Testis (tissue), 2 donors: ENCODE measurements at regions not wholly inside any gene's neighbourhood (a gene's known extent, or its start where the extent isn't known, plus 50 kb on each side); places are given as distances from the start of the nearest gene placed in this dataset.

Source experiments
- DNase-seq: peaks from one replicate; pipeline ENCODE4 v3.0.0-alpha.2; 2019
- H3K27ac ChIP-seq, 2 donors: fragments of 200-600 bp; sonication (generic); one replicate each; pipeline ENCODE4 v1.5.1; 2019
- H3K27me3 ChIP-seq: fragments of 200-600 bp; sonication (generic); one replicate; pipeline ENCODE4 v1.5.1; 2019
- H3K36me3 ChIP-seq: fragments of 200-600 bp; sonication (generic); one replicate; pipeline ENCODE4 v1.5.1; 2017; ENCODE audit warnings: low read depth; ENCODE audit errors: missing control alignments
- H3K4me1 ChIP-seq: fragments of 200-600 bp; sonication (generic); one replicate; pipeline ENCODE4 v1.5.1; 2019
- H3K4me3 ChIP-seq, 2 donors: fragments of 200-600 bp; sonication (generic); one replicate each; pipeline ENCODE4 v1.5.1; 2017 to 2019
- H3K9me3 ChIP-seq: fragments of 200-600 bp; sonication (generic); one replicate; pipeline ENCODE4 v1.5.1; 2017
- CTCF ChIP-seq, 3 experiments: fragments of 450-650 bp in 2 of 3; fragments of 200-600 bp in 1 of 3; sonication (generic) in 1 of 3; IDR thresholded peaks; one replicate each; pipeline ENCODE4 v1.5.1; 2016 to 2019; ENCODE audit warnings: antibody characterized with exemption in 3 of 3, mild to moderate bottlenecking in 2 of 3, moderate library complexity in 1 of 3
- POLR2A ChIP-seq: fragments of 450-650 bp; IDR thresholded peaks from one replicate; pipeline ENCODE4 v1.6.1; 2017; ENCODE audit warnings: antibody characterized with exemption, mild to moderate bottlenecking, moderate library complexity
- WGBS, 2 donors: methylation state at CpG; one replicate each; pipeline ENCODE4 v1.1.5; 2018; 5-methylcytosine and 5-hydroxymethylcytosine counted together
- intact Hi-C: fragments of 100-400 bp; cut with DNase I; formaldehyde crosslinking; loops from one replicate; pipeline ENCODE4 v1.15.1; 2023; ENCODE audit warnings: low total_unique reads

GRCh38 chr1:235022981-235023710 is 105.5 kb downstream of the TOMM20 start:
- H3K27me3 ChIP-seq, result no peaks in the 10 kb centered on the region
- H3K36me3 ChIP-seq, result no peaks in the 10 kb centered on the region
- no peak overlapping the region for H3K4me3 ChIP-seq
- 86 to 88% methylated on average over 13 of the region's 13 CpGs for WGBS, 2 donors
- intact Hi-C loops, result no loop called here
- H3K4me1 ChIP-seq, result peaks cover 12% of the 10 kb centered on the region
- H3K9me3 ChIP-seq, result no peaks in the 10 kb centered on the region
- H3K27ac ChIP-seq, result peak overlapping the region in 1 of 2 donors; percentile 24
- no peak for DNase-seq
- TF ChIP-seq POLR2A (no peak), CTCF (IDR thresholded peaks at IDR 0.05) (no peak)

- Histone ChIP-seq H3K4me1 (peaks cover 12% of the 10 kb centered on the region), H3K36me3 (no peaks in the 10 kb centered on the region), H3K27me3 (no peaks in the 10 kb centered on the region), H3K27ac (peak overlapping the region in 1 of 2 donors; percentile 24), H3K9me3 (no peaks in the 10 kb centered on the region), H3K4me3 (no peak overlapping the region)
- TF ChIP-seq POLR2A, result no peak
- no peak for TF ChIP-seq CTCF (IDR thresholded peaks at IDR 0.05)
- no peak for DNase-seq
- intact Hi-C loops, result no loop called here
- WGBS, 2 donors, result 36 to 53% methylated on average over 12 of the region's 12 CpGs
Measured at GRCh38 chr1:235022341-235022980, 106.2 kb downstream of the TOMM20 start.

- Histone ChIP-seq H3K36me3 (no peaks in the 10 kb centered on the region), H3K4me1 (peaks cover 12% of the 10 kb centered on the region), H3K27me3 (no peaks in the 10 kb centered on the region), H3K27ac (peak overlapping the region in 1 of 2 donors; percentile 24), H3K9me3 (no peaks in the 10 kb centered on the region), H3K4me3 (no peak overlapping the region)
- TF ChIP-seq CTCF (IDR thresholded peaks at IDR 0.05) (no peak), POLR2A (no peak)
- 77 to 82% methylated on average over 7 of the region's 7 CpGs for WGBS, 2 donors
- intact Hi-C loops, result no loop called here
- no peak for DNase-seq
Measured at GRCh38 chr1:235021815-235022214, 106.8 kb downstream of the TOMM20 start.

- no peak overlapping the region for H3K27ac ChIP-seq
- H3K9me3 ChIP-seq, result no peaks in the 10 kb centered on the region
- intact Hi-C loops, result no loop called here
- H3K27me3 ChIP-seq, result no peaks in the 10 kb centered on the region
- no peak for DNase-seq
- H3K4me1 ChIP-seq, result peaks cover 12% of the 10 kb centered on the region
- no peak for TF ChIP-seq POLR2A
- no peak for TF ChIP-seq CTCF (IDR thresholded peaks at IDR 0.05)
- H3K36me3 ChIP-seq, result no peaks in the 10 kb centered on the region
- 95 to 97% methylated on average over 4 to 7 of the region's 7 CpGs for WGBS, 2 donors
- no peak overlapping the region for H3K4me3 ChIP-seq
Measured at GRCh38 chr1:235021321-235021720, 107.3 kb downstream of the TOMM20 start.
